Omental fat pad (tissue), 3 donors: ENCODE measurements at regions not wholly inside any gene's neighbourhood (a gene's known extent, or its start where the extent isn't known, plus 50 kb on each side); places are given as distances from the start of the nearest gene placed in this dataset.

Experiments
- ATAC-seq: fragments of 150-250 bp; one replicate; pipeline ENCODE4 v1.9.1; 2016; ENCODE audit warnings: mild to moderate bottlenecking, moderate library complexity; ENCODE audit not compliant: low FRiP score
- DNase-seq: peaks from one replicate; pipeline ENCODE4 v3.0.0-alpha.2; 2019; ENCODE audit warnings: low spot score
- TF ChIP-seq, protein P1 (sequence below), 3 donors: fragments of 450-650 bp; IDR thresholded peaks; one replicate each; pipeline ENCODE4 v1.5.1; 2016 to 2017; ENCODE audit warnings: antibody characterized with exemption in 3 of 3, mild to moderate bottlenecking in 3 of 3, moderate library complexity in 2 of 3

DNA sequence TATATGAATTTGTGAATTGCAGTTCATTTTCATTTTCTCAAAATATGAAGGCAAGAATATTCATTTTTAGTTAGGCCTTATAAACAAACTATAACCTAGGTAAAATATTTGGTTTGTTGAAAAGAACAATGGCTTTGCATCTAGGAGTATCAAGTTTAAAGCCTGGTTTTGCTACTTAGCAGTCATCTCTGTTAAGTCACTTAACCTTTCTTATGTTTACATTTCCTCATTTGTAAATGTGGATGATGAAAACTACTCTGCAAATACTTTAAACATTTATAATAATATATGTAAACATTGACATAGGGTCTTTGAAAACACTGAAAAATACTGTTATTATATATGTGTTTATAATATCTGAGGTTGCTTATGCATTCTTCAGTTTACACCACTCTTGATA is 135.5 kb downstream of the CENPW start:
- ATAC-seq (no peak), DNase-seq (no peak)
- TF ChIP-seq, protein P1, sequence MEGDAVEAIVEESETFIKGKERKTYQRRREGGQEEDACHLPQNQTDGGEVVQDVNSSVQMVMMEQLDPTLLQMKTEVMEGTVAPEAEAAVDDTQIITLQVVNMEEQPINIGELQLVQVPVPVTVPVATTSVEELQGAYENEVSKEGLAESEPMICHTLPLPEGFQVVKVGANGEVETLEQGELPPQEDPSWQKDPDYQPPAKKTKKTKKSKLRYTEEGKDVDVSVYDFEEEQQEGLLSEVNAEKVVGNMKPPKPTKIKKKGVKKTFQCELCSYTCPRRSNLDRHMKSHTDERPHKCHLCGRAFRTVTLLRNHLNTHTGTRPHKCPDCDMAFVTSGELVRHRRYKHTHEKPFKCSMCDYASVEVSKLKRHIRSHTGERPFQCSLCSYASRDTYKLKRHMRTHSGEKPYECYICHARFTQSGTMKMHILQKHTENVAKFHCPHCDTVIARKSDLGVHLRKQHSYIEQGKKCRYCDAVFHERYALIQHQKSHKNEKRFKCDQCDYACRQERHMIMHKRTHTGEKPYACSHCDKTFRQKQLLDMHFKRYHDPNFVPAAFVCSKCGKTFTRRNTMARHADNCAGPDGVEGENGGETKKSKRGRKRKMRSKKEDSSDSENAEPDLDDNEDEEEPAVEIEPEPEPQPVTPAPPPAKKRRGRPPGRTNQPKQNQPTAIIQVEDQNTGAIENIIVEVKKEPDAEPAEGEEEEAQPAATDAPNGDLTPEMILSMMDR (IDR thresholded peaks at IDR 0.05): no peak

DNA sequence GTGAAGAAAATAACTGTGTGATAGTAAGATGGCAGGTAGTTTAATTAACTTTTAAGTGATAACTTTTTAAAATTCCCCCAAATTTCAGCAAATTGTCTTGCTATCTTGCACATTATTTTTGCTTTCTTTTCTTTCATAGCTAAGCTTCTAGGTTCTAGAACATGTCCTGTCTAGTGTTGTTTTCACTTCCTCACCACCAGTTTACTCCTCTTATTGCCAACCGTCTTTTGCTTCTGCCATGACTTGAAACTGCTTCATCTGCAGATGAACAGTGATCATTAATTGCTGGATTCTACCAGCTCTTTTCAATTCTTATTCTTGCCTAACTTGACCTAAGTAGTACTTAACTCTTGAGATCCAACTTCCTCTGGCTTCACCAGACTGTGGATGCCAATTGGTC is 137.8 kb downstream of the CENPW start:
- ATAC-seq (no peak), DNase-seq (no peak)
- TF ChIP-seq, protein P1 (IDR thresholded peaks at IDR 0.05): no peak

DNA sequence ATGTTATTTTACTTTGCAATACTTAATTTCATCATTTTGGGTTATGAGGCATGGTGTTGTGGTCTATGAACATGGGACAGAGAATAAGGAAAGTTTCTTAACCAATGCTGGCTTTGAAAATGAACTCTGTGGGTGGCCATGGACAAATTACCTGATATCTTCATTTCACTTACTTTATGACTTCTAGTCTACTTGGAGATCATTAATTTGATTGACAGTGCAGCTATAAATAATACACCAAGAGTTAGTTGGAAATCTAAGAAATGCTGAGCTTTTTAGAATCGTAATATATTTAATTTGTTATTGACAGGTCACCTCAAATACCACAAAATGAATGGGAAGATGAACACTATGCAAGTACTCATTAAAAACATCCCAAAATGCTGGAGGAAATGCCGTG is 140.4 kb downstream of the CENPW start:
- ATAC-seq: no peak
- TF ChIP-seq, protein P1 (IDR thresholded peaks at IDR 0.05): no peak
- DNase-seq: no peak

DNA sequence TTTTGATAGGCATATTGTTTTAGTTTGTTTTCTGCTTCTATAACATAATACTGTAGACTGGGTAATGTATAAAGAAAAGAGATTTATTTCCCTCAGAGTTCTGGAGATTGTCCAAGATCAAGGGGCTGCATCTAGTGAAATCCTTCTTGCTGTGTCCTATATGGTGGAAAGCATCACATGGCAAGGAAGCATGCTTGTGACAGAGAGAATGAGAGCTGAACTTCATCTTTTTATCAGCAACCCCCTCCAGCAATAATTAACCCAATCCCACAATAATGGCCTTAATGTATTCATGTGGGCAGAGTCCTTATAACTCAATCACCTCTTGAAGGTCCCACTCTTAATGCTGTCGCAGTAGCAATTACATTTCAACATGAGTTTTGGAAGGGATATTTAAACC is 141.4 kb downstream of the CENPW start:
- ATAC-seq: no peak
- DNase-seq: no peak
- TF ChIP-seq, protein P1 (IDR thresholded peaks at IDR 0.05): no peak

DNA sequence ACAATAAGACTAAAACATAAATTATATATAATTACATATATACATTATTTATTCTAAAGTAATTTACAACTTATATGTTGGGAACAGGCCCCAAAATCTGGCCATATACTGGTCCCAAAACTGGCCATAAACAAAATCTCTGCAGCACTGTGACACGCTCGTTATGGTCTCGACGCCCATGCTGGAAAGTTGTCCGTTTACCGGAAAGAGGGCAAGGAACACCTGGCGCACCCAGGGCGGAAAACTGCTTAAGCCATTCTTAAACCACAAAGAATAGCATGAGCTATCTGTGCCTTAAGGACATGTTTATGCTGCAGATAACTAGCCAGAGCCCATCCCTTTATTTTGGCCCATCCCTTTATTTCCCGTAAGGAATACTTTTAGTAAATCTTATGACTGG is 164.9 kb downstream of the CENPW start:
- no peak for ATAC-seq
- DNase-seq: no peak
- TF ChIP-seq, protein P1 (IDR thresholded peaks at IDR 0.05): no peak

DNA sequence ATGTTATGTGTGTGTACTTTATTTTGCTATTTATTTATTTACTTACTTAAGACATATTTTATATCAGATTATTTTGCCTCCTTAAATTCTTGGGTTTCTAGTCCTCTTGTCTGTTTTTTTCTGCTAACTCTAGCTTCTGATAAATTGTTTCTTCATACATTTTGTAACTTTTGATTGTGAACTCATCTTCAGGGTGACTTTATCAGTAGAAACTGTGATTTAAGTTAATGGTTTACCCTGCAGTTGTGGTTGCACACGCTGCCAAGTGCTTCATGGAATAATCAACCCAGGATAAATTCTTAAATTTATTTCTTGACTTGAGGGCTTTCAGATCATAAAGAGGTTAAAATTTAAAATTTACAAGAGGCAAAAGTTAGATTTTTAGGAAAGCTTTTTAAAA is 173.3 kb downstream of the CENPW start:
- DNase-seq (no peak), ATAC-seq (no peak)
- TF ChIP-seq, protein P1 (IDR thresholded peaks at IDR 0.05): no peak

DNA sequence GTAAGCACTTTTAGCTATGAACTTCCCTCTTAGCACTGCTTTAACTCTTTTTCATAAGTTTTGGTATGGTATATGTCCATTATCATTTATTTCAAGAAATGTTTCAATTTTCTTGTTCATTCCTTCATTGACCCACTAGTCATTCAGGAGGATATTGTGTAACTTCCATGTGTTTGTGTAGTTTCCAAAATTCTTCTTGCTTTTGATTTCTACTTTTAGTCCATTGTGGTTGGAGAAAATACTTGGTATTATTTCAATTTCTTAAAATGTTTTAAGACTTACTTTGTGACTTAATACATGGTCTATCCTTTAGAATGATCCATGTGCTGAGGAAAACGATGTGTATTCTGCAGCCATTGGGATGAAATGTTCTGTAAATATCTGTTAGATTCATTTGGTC is 176.5 kb downstream of the CENPW start:
- TF ChIP-seq, protein P1 (IDR thresholded peaks at IDR 0.05): no peak
- ATAC-seq (no peak), DNase-seq (no peak)
